ENCODE measurements at regions not wholly inside any gene's neighbourhood (a gene's known extent, or its start where the extent isn't known, plus 50 kb on each side); places are given as distances from the start of the nearest gene placed in this dataset.
"Not testable (repeated sequence)": the region's sequence is repeated elsewhere in the genome, so short reads cannot be mapped to it uniquely, and the experiment has no call there.

DNA sequence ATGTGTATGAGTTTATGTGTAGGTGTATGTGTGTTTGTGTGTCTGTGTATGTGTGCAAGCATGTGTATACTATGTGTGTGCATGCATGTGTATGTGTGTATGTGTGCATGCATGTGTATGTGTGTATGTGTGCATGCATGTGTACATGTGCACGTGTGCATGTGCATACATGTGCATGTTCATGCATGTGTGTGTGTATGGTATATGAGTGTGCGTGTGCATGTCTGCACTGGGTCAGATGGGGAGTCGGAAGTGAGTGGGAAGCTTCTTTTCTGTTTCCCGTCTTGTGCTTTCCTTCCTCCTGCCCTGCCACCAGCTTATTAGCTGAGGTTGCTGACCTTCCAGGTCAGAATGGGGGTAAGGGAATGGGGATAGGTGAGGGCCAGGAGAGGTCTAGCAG, 174.7 kb downstream of the MAP2K4 start:
- no peak for DNase-seq (ENCODE audit: extremely low spot score in 2 of 2)
- H3K27me3 ChIP-seq, result no peaks in the 10 kb centered on the region
- intact Hi-C loops (cut with DNase I), result no loop called here
- TF ChIP-seq, protein P1, sequence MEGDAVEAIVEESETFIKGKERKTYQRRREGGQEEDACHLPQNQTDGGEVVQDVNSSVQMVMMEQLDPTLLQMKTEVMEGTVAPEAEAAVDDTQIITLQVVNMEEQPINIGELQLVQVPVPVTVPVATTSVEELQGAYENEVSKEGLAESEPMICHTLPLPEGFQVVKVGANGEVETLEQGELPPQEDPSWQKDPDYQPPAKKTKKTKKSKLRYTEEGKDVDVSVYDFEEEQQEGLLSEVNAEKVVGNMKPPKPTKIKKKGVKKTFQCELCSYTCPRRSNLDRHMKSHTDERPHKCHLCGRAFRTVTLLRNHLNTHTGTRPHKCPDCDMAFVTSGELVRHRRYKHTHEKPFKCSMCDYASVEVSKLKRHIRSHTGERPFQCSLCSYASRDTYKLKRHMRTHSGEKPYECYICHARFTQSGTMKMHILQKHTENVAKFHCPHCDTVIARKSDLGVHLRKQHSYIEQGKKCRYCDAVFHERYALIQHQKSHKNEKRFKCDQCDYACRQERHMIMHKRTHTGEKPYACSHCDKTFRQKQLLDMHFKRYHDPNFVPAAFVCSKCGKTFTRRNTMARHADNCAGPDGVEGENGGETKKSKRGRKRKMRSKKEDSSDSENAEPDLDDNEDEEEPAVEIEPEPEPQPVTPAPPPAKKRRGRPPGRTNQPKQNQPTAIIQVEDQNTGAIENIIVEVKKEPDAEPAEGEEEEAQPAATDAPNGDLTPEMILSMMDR (IDR thresholded peaks at IDR 0.05), result no peak
- H3K27ac ChIP-seq, result no peak overlapping the region
- H3K4me1 ChIP-seq, result no peaks in the 10 kb centered on the region
- no peak overlapping the region for H3K4me3 ChIP-seq
- no peaks in the 10 kb centered on the region for H3K36me3 ChIP-seq
- H3K9me3 ChIP-seq, result no peaks in the 10 kb centered on the region

DNA sequence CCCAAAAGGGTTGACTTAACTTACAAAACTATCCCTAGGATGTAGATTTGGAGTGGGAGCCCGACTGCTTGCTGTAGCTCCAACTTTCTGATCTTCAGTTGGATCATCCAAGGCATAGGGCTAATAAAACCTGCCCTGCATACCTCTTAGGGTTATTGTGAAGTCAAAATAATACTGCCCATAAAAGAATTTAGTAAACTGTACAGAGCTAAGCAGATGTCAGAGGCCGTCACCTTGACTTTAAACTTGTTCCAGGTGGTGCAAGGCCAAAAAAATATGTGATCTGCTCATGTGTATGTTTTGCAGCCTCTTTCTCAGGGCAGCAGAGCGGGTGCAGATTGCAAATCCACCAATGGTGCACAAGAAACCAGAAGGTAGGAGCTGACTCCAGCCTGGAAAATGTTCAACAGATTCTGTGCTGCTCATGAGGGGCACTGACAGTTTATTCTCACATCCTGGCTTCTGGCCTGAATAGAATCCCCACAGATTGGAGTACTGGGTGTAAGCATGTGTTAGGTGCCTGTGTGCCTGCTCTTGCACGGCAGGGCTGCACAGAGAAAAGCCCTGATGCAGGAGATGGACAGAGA, 180.7 kb downstream of the MAP2K4 start:
- Histone ChIP-seq H3K27ac (no peak overlapping the region), H3K4me3 (no peak overlapping the region), H3K36me3 (no peaks in the 10 kb centered on the region), H3K9me3 (no peaks in the 10 kb centered on the region), H3K4me1 (no peaks in the 10 kb centered on the region), H3K27me3 (no peaks in the 10 kb centered on the region)
- intact Hi-C loops (cut with DNase I), result no loop called here
- TF ChIP-seq POLR2A (IDR thresholded peaks at IDR 0.05) (no peak), POLR2AphosphoS5 (IDR thresholded peaks at IDR 0.05; ENCODE audit: insufficient read depth in 1 of 2, low read depth in 1 of 2) (no peak)
- TF ChIP-seq, protein P1 (IDR thresholded peaks at IDR 0.05), result no peak
- no peak for DNase-seq (ENCODE audit: extremely low spot score in 2 of 2)

DNA sequence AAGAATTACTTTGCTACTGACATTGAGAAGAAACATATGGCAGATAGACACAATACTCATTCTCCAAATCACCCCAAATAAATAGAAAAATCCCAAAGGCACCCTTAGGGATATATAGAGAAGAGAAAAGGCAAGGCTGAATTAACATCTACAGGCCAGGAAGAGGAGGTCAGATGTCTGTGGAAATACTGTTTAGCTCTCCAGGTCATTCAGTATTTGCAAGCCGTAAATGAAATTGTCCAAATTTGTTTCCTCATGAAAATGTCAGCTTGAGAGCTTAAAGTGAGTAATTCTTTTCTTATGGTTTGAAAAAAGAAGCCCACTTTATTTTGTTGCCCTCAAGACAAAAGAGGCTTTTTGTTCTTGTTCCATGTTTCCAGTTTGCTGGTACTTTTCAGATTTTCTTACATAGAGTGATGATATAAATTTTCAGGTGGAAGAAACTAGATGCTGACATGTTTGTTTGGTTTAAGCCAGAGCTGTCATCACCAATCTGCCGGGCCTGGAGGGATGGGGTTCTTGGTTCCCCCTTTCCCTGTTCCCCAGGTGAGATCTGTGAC, 189.0 kb downstream of the MAP2K4 start:
- Histone ChIP-seq H3K4me1 (no peaks in the 10 kb centered on the region), H3K4me3 (no peak overlapping the region), H3K36me3 (no peaks in the 10 kb centered on the region), H3K27ac (no peak overlapping the region), H3K9me3 (no peaks in the 10 kb centered on the region), H3K27me3 (no peaks in the 10 kb centered on the region)
- TF ChIP-seq, protein P1 (IDR thresholded peaks at IDR 0.05), result no peak
- TF ChIP-seq POLR2AphosphoS5 (IDR thresholded peaks at IDR 0.05; ENCODE audit: insufficient read depth in 1 of 2, low read depth in 1 of 2) (no peak), POLR2A (IDR thresholded peaks at IDR 0.05) (no peak)
- intact Hi-C loops (cut with DNase I), result no loop called here
- DNase-seq (ENCODE audit: extremely low spot score in 2 of 2), result no peak

DNA sequence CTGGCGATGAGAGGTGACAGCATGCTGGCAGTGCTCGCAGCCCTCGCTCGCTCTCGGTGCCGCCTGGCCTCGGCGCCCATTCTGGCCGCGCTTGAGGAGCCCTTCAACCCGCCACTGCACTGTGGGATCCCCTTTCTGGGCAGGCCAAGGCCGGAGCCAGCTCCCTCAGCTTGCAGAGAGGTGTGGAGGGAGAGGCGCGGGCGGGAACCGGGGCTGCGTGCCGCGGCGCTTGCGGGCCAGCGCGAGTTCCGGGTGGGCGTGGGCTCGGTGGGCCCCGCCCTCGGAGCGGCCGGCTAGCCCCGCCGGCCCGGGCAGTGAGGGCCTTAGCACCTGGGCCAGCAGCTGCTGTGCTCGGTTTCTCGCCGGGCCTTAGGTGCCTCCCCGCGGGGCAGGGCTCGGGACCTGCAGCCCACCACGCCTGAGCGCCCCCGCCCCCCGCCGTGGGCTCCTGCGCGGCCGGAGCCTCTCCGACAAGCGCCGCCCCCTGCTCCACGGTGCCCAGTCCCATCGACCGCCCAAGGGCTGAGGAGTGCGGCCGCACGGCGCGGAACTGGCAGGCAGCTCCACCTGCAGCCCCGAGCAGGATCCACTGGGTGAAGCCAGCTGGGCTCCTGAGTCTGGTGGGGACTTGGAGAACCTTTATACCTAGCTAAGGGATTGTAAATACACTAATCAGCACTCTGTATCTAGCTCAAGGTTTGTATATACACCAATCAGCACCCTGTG, 200.2 kb downstream of the MAP2K4 start:
- intact Hi-C loops (cut with DNase I); DNase-seq (ENCODE audit: extremely low spot score in 2 of 2); H3K4me1 ChIP-seq; H3K9me3 ChIP-seq; H3K36me3 ChIP-seq; H3K4me3 ChIP-seq; H3K27ac ChIP-seq; H3K27me3 ChIP-seq: not testable (repeated sequence)

DNA sequence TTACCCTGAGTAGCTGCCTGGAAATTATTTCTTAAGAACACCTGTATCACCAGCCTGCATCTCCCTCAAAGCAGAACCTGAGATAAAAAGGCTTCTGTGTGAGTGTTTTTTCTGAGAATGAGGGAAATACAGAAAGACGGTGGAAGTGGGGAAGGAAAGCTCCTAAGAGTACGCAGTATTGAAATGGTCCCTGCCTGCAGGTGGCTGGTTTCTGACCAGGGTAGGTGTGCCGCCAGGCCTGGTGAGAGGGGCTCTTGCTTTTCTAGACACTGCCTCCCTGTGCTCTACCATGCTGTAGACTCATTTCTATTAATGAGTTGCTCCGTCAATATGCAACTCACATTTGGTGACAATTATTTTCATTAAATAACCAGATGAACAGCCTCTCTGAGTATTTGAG, 201.7 kb downstream of the MAP2K4 start:
- Histone ChIP-seq H3K27ac (no peak overlapping the region), H3K4me3 (no peak overlapping the region), H3K27me3 (no peaks in the 10 kb centered on the region), H3K9me3 (no peaks in the 10 kb centered on the region), H3K36me3 (no peaks in the 10 kb centered on the region), H3K4me1 (no peaks in the 10 kb centered on the region)
- intact Hi-C loops (cut with DNase I), result no loop called here
- TF ChIP-seq POLR2A (IDR thresholded peaks at IDR 0.05) (no peak), POLR2AphosphoS5 (IDR thresholded peaks at IDR 0.05; ENCODE audit: insufficient read depth in 1 of 2, low read depth in 1 of 2) (no peak)
- TF ChIP-seq, protein P1 (IDR thresholded peaks at IDR 0.05), result no peak
- DNase-seq (ENCODE audit: extremely low spot score in 2 of 2), result no peak
